Type B pancreatic cell (in vitro differentiated cells): ENCODE measurements at regions not wholly inside any gene's neighbourhood (a gene's known extent, or its start where the extent isn't known, plus 50 kb on each side); places are given as distances from the start of the nearest gene placed in this dataset.

Experiments
- DNase-seq: peaks from one replicate; pipeline ENCODE4 v3.0.0; 2021; ENCODE audit warnings: mixed read lengths; ENCODE audit not compliant: unreplicated experiment; ENCODE audit errors: extremely low spot score
- H3K27ac Mint-ChIP-seq: 2 replicates; pipeline ENCODE4 v1.8.0; 2021; ENCODE audit warnings: mild to moderate bottlenecking, mixed read lengths
- H3K27me3 Mint-ChIP-seq: 2 replicates; pipeline ENCODE4 v1.8.0; 2021; ENCODE audit warnings: mixed read lengths
- H3K36me3 Mint-ChIP-seq: 2 replicates; pipeline ENCODE4 v1.8.0; 2021; ENCODE audit warnings: mixed read lengths
- H3K4me1 Mint-ChIP-seq: one replicate; pipeline ENCODE4 v1.8.0; 2021; ENCODE audit warnings: mixed read lengths; ENCODE audit not compliant: unreplicated experiment
- H3K4me3 Mint-ChIP-seq: 2 replicates; pipeline ENCODE4 v1.8.0; 2021; ENCODE audit warnings: mild to moderate bottlenecking, mixed read lengths
- H3K9me3 Mint-ChIP-seq: 2 replicates; pipeline ENCODE4 v1.8.0; 2021; ENCODE audit warnings: mixed read lengths
- TF ChIP-seq, protein P1 (sequence below): fragments of 200-600 bp; sonication (generic); conservative IDR thresholded peaks from 2 replicates; pipeline ENCODE4 v1.5.0; 2021; ENCODE audit warnings: antibody characterized with exemption, mild to moderate bottlenecking

DNA sequence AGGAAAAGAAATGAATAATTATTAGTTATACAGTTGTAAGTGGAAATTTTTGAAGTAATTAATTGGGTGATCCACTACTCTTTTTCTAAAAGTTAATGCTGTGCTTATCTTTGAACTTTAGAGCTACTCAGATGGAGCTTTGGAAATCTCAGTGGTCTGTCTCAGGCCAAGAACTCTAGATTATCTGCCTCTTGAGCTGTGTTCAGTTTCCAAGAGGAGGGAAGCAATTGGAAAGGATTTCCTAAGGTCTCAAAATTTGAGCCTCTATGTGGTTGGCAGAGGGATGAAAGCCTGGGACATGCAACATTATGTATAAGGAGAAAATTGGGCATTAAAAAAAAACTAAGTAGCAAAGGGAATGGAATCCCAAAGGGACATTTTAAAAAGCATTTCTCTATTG lies 334.0 kb upstream of the PRICKLE1 start:
- H3K9me3 Mint-ChIP-seq, result no peaks in the 10 kb centered on the region
- H3K36me3 Mint-ChIP-seq, result no peaks in the 10 kb centered on the region
- H3K4me3 Mint-ChIP-seq, result no peak overlapping the region
- H3K4me1 Mint-ChIP-seq, result peaks cover 32% of the 10 kb centered on the region
- DNase-seq, result no peak
- no peaks in the 10 kb centered on the region for H3K27me3 Mint-ChIP-seq
- H3K27ac Mint-ChIP-seq, result no peak overlapping the region
- TF ChIP-seq, protein P1, sequence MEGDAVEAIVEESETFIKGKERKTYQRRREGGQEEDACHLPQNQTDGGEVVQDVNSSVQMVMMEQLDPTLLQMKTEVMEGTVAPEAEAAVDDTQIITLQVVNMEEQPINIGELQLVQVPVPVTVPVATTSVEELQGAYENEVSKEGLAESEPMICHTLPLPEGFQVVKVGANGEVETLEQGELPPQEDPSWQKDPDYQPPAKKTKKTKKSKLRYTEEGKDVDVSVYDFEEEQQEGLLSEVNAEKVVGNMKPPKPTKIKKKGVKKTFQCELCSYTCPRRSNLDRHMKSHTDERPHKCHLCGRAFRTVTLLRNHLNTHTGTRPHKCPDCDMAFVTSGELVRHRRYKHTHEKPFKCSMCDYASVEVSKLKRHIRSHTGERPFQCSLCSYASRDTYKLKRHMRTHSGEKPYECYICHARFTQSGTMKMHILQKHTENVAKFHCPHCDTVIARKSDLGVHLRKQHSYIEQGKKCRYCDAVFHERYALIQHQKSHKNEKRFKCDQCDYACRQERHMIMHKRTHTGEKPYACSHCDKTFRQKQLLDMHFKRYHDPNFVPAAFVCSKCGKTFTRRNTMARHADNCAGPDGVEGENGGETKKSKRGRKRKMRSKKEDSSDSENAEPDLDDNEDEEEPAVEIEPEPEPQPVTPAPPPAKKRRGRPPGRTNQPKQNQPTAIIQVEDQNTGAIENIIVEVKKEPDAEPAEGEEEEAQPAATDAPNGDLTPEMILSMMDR, result no peak

DNA sequence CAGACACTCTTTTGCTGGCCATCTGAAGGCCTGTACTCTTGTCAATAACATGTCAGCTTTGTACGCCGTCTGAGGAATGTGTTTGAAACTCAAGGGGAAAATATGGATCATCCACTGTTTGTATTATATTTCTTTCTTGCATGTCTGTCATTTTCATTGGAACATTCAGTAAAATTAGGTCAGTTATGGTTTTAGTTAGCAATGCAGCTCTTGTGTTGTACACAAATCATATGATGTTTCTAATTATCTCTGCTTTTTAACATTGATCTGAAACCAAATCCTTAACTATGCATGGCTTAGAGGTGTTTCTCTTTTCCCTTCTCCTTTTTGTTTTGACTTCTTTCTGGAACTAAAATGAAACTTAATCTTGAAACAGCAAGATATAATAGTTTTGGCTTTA lies 333.6 kb upstream of the PRICKLE1 start:
- TF ChIP-seq, protein P1, result no peak
- Mint-ChIP-seq H3K27ac (no peak overlapping the region), H3K9me3 (no peaks in the 10 kb centered on the region), H3K27me3 (no peaks in the 10 kb centered on the region), H3K36me3 (no peaks in the 10 kb centered on the region), H3K4me1 (peaks cover 36% of the 10 kb centered on the region), H3K4me3 (no peak overlapping the region)
- DNase-seq, result no peak

DNA sequence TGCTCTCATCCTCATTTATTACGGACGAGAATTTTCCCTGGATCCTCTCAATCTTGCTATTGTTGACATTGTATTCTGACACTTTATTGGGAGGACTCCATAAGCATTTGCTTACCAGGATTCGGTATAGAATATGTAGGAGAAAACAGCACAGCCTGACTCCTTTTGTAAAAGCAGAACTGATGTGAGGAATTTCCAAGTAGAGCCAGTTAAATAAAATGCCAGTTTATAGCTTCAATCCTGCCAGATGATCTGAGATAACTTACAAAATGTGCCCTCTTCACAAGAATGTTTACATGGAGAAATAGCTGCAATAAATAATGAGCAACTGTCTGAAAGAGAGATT lies 332.9 kb upstream of the PRICKLE1 start:
- no peak overlapping the region for H3K4me3 Mint-ChIP-seq
- no peak for DNase-seq
- H3K27me3 Mint-ChIP-seq, result no peaks in the 10 kb centered on the region
- H3K4me1 Mint-ChIP-seq, result peaks cover 38% of the 10 kb centered on the region
- H3K36me3 Mint-ChIP-seq, result no peaks in the 10 kb centered on the region
- H3K27ac Mint-ChIP-seq, result no peak overlapping the region
- TF ChIP-seq, protein P1, result no peak
- no peaks in the 10 kb centered on the region for H3K9me3 Mint-ChIP-seq

DNA sequence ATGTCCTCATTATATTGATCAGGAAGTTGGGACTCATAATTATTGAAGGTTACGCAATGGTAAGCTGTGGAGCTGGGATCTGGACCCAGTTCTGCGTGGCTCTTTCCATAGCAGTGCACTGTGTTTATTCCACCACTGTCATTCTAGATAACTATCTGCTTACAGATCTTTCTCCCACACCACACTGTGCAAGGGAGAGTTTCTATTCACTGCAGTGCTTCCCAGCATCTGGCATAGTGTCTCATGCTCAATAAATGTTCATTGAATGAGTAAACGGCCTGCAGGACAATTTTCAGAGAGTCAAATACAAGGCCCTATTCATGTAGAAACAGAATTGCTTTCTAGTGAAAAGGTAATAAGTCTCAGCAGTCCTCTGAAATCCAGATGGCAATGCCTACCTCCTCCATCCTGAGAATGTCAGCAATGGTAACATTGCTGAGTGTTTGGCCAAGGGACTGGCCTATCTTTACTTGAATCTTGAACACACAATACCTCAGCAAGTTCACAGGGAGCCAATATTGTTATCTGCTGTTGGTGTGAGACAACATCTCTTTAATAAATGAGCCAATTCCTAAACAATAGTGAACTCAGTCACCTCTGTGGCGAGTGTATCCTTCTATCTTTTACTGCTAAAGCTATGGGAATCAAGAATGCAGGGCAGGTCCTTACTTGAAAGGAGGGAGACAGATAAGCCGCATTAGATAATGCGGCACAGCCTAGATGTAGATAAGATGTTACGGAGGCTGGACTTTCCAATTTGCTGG lies 332.4 kb upstream of the PRICKLE1 start:
- Mint-ChIP-seq H3K36me3 (no peaks in the 10 kb centered on the region), H3K4me1 (peaks cover 38% of the 10 kb centered on the region), H3K9me3 (no peaks in the 10 kb centered on the region), H3K4me3 (no peak overlapping the region), H3K27me3 (no peaks in the 10 kb centered on the region), H3K27ac (no peak overlapping the region)
- TF ChIP-seq, protein P1, result no peak
- DNase-seq, result no peak

DNA sequence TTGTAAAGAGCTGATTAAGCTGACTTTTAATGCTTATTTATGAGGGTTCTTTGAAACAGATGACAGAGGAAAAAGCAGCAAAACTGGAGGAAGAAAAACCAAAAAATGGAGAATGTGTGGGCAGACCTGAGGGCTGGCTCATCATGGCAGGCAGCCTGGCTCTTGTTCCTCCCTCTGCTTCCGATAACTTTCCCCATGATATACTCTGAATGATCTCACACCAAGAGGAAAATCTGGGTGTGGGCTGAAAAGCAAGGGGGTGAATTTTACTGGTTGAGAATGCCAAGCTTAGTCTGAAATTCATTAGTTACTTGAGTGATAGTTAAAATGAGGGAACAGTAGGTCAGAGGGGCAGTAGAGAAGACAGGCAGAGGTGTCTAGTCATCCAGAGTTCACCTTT lies 330.1 kb upstream of the PRICKLE1 start:
- DNase-seq, result no peak
- H3K9me3 Mint-ChIP-seq, result no peaks in the 10 kb centered on the region
- peaks cover 38% of the 10 kb centered on the region for H3K4me1 Mint-ChIP-seq
- no peak overlapping the region for H3K4me3 Mint-ChIP-seq
- TF ChIP-seq, protein P1, result no peak
- no peaks in the 10 kb centered on the region for H3K36me3 Mint-ChIP-seq
- no peaks in the 10 kb centered on the region for H3K27me3 Mint-ChIP-seq
- H3K27ac Mint-ChIP-seq, result no peak overlapping the region
